B cell (primary cell): ENCODE measurements at regions not wholly inside any gene's neighbourhood (a gene's known extent, or its start where the extent isn't known, plus 50 kb on each side); places are given as distances from the start of the nearest gene placed in this dataset.
"Not testable (repeated sequence)": the region's sequence is repeated elsewhere in the genome, so short reads cannot be mapped to it uniquely, and the experiment has no call there.

Experiments used
- ATAC-seq: fragments of 200-7000 bp; cut with Tn5 transposase; one replicate; pipeline ENCODE4 v1.10.0; 2021; ENCODE audit warnings: low read depth, mild to moderate bottlenecking, moderate number of reproducible peaks, moderate library complexity
- CTCF ChIA-PET: fragments of 350-600 bp; sonication (Branson Sonifier 250); formaldehyde crosslinking; loops from one replicate; lab custom pipeline; 2021; ENCODE audit warnings: antibody characterized with exemption, inconsistent platforms; lab: Charles Lee
- POLR2A ChIA-PET: fragments of 350-600 bp; sonication (Branson Sonifier 250); formaldehyde crosslinking; loops from one replicate; lab custom pipeline; 2021; ENCODE audit warnings: antibody characterized with exemption; lab: Charles Lee
- DNase-seq: peaks from one replicate; pipeline ENCODE4 v3.0.0; 2013
- H2AFZ ChIP-seq: 2 replicates; pipeline ENCODE4 v1.6.1; 2012; ENCODE audit warnings: mild to moderate bottlenecking, low read depth, low read length; ENCODE audit not compliant: insufficient read depth, poor library complexity, severe bottlenecking
- H3K27ac ChIP-seq, 2 donors: 1 replicate in 1 of 2; 2 replicates in 1 of 2; pipeline ENCODE4 v1.5.1; 2012 to 2013; ENCODE audit warnings: low read length in 2 of 2, mild to moderate bottlenecking in 2 of 2, moderate library complexity in 1 of 2
- H3K27me3 ChIP-seq, 4 experiments: fragments of 200-600 bp in 1 of 4; sonication (generic) in 1 of 4; replicated peaks in 1 of 4; 1 replicate in 2 of 4; 2 replicates in 2 of 4; pipeline versions ENCODE4 v1.6.1 to v1.7.0; 2013 to 2016; ENCODE audit warnings: low read length in 3 of 4, mild to moderate bottlenecking in 2 of 4, mixed read lengths in 1 of 4, moderate library complexity in 1 of 4; ENCODE audit not compliant: insufficient read depth in 4 of 4, control insufficient read depth in 3 of 4; ENCODE audit errors: control extremely low read depth in 1 of 4
- H3K36me3 ChIP-seq, 2 experiments: replicated peaks in 1 of 2; 1 replicate in 1 of 2; 2 replicates in 1 of 2; pipeline versions ENCODE4 v1.6.1 to v1.7.1; 2013; ENCODE audit warnings: low read length in 1 of 2; ENCODE audit not compliant: insufficient read depth in 2 of 2, control insufficient read depth in 1 of 2; ENCODE audit errors: control extremely low read depth in 1 of 2, extremely low read depth in 1 of 2
- H3K4me1 ChIP-seq, 2 donors: fragments of 200-600 bp in 1 of 2; sonication (generic) in 1 of 2; 1 replicate in 1 of 2; 2 replicates in 1 of 2; pipeline versions ENCODE4 v1.5.1 to v1.6.1; 2013 to 2017; ENCODE audit warnings: low read length in 2 of 2; ENCODE audit not compliant: control insufficient read depth in 2 of 2, insufficient read depth in 2 of 2
- H3K4me2 ChIP-seq: replicated peaks from 2 replicates; pipeline ENCODE3; 2012; ENCODE audit warnings: mild to moderate bottlenecking, low read depth, low read length; ENCODE audit not compliant: poor library complexity, severe bottlenecking
- H3K4me3 ChIP-seq, 5 experiments: fragments of 200-600 bp in 1 of 5; sonication (generic) in 1 of 5; 1 replicate in 3 of 5; 2 replicates in 2 of 5; pipeline versions ENCODE4 v1.5.1 to v1.7.0; 2011 to 2016; ENCODE audit warnings: low read length in 4 of 5, mild to moderate bottlenecking in 4 of 5, low read depth in 2 of 5, control low read depth in 1 of 5, moderate library complexity in 1 of 5; ENCODE audit not compliant: insufficient read depth in 1 of 5; ENCODE audit errors: control extremely low read depth in 1 of 5, extremely low read depth in 1 of 5
- H3K79me2 ChIP-seq: fragments of 200-600 bp; sonication (generic); one replicate; pipeline ENCODE4 v1.6.0; 2016; ENCODE audit warnings: low read length; ENCODE audit not compliant: control insufficient read depth, insufficient read depth
- H3K9ac ChIP-seq: fragments of 200-600 bp; sonication (generic); 2 replicates; pipeline ENCODE4 v1.6.1; 2017; ENCODE audit warnings: mild to moderate bottlenecking, low read length, moderate library complexity
- H3K9me3 ChIP-seq, 3 donors: one replicate each; pipeline versions ENCODE4 v1.6.1 to v1.7.1; 2013; ENCODE audit warnings: low read length in 2 of 3; ENCODE audit not compliant: control insufficient read depth in 2 of 3, insufficient read depth in 1 of 3; ENCODE audit errors: control extremely low read depth in 1 of 3
- H4K20me1 ChIP-seq: 2 replicates; pipeline ENCODE4 v1.6.0; 2012; ENCODE audit warnings: mild to moderate bottlenecking, low read length; ENCODE audit not compliant: insufficient read depth, control insufficient read depth, poor library complexity, severe bottlenecking
- H3K27ac Mint-ChIP-seq: one replicate; pipeline ENCODE4 v1.8.0; 2021; ENCODE audit warnings: mixed read lengths
- H3K27me3 Mint-ChIP-seq: one replicate; pipeline ENCODE4 v1.8.0; 2021; ENCODE audit warnings: mixed read lengths
- H3K4me1 Mint-ChIP-seq: one replicate; pipeline ENCODE4 v1.8.0; 2021; ENCODE audit warnings: mixed read lengths
- H3K4me3 Mint-ChIP-seq: one replicate; pipeline ENCODE4 v1.8.0; 2021; ENCODE audit warnings: mixed read lengths
- H3K9me3 Mint-ChIP-seq: one replicate; pipeline ENCODE4 v1.8.0; 2022; ENCODE audit warnings: mixed read lengths; ENCODE audit not compliant: insufficient read depth
- CTCF ChIP-seq: fragments of 200-600 bp; IDR thresholded peaks from one replicate; pipeline ENCODE4 v1.8.0; 2022; ENCODE audit warnings: antibody characterized with exemption, mild to moderate bottlenecking
- EZH2 ChIP-seq: IDR thresholded peaks from 2 replicates; pipeline ENCODE4 v1.6.1; 2012; ENCODE audit warnings: borderline replicate concordance, low read depth, mild to moderate bottlenecking, moderate library complexity, low read length; ENCODE audit not compliant: insufficient read depth, poor library complexity, severe bottlenecking
- WGBS: methylation state at CpG from one replicate; pipeline ENCODE4 v1.1.5; 2013; ENCODE audit warnings: missing lambda C conversion rate; ENCODE audit not compliant: insufficient coverage; 5-methylcytosine and 5-hydroxymethylcytosine counted together
- intact Hi-C: fragments of 100-400 bp; cut with micrococcal nuclease; formaldehyde crosslinking; loops from one replicate; pipeline ENCODE4 v1.10.0; 2022

- no peak for TF ChIP-seq CTCF
- TF ChIP-seq EZH2: no peak
- no peak overlapping the region for H3K27ac ChIP-seq
- no peak overlapping the region for H3K4me3 ChIP-seq
- ChIA-PET POLR2A (no interaction called here), CTCF (no interaction called here)
- H3K36me3 ChIP-seq: no peaks in the 10 kb centered on the region
- no peaks in the 10 kb centered on the region for H3K4me1 ChIP-seq
- intact Hi-C loops: no loop called here
- Mint-ChIP-seq H3K27ac (no peak overlapping the region), H3K4me1 (no peaks in the 10 kb centered on the region), H3K27me3 (no peaks in the 10 kb centered on the region), H3K4me3 (no peak overlapping the region), H3K9me3 (no peaks in the 10 kb centered on the region)
- 100% methylated on average over 1 of the region's 4 CpGs for WGBS
- H3K9me3 ChIP-seq: peaks cover 0 to 3% (median 0%) of the 10 kb centered on the region in 3 donors
- H3K27me3 ChIP-seq: no peaks in the 10 kb centered on the region
- no peak overlapping the region for H3K9ac ChIP-seq
- H2AFZ ChIP-seq: no peak overlapping the region
- no peaks in the 10 kb centered on the region for H4K20me1 ChIP-seq
- DNase-seq (no peak), ATAC-seq (no peak)
- H3K4me2 ChIP-seq: no peak overlapping the region
- no peaks in the 10 kb centered on the region for H3K79me2 ChIP-seq
Measured at GRCh38 chr18:40148960-40149359, 1806.1 kb upstream of the PIK3C3 start.

GRCh38 chr18:40133253-40133652 is 1821.8 kb upstream of the PIK3C3 start:
- DNase-seq: no peak
- Histone ChIP-seq H3K36me3 (no peaks in the 10 kb centered on the region), H3K9me3 (no peaks in the 10 kb centered on the region), H3K4me3 (no peak overlapping the region), H3K27ac (no peak overlapping the region), H4K20me1 (no peaks in the 10 kb centered on the region), H2AFZ (no peak overlapping the region), H3K4me1 (no peaks in the 10 kb centered on the region), H3K4me2 (no peak overlapping the region), H3K9ac (no peak overlapping the region), H3K79me2 (no peaks in the 10 kb centered on the region), H3K27me3 (no peaks in the 10 kb centered on the region)
- ATAC-seq: no peak
- 100% methylated on average over 1 of the region's 2 CpGs for WGBS
- CTCF ChIA-PET: no interaction called here
- no peak overlapping the region for H3K4me3 Mint-ChIP-seq
- no peaks in the 10 kb centered on the region for H3K27me3 Mint-ChIP-seq
- H3K27ac Mint-ChIP-seq: no peak overlapping the region
- peaks cover 15% of the 10 kb centered on the region for H3K9me3 Mint-ChIP-seq
- no peak for TF ChIP-seq CTCF
- TF ChIP-seq EZH2: no peak
- H3K4me1 Mint-ChIP-seq: no peaks in the 10 kb centered on the region
- POLR2A ChIA-PET: no interaction called here
- intact Hi-C loops: no loop called here

- CTCF ChIA-PET: not testable (repeated sequence)
- no CpG with 5 or more reads among the region's 4 CpGs for WGBS
Measured at GRCh38 chr18:40132438-40132837, 1822.6 kb upstream of the PIK3C3 start.

More at GRCh38 chr18:40132438-40132837, 1822.6 kb upstream of the PIK3C3 start:
- H3K79me2 ChIP-seq, H3K27me3 Mint-ChIP-seq, H3K27ac Mint-ChIP-seq, H2AFZ ChIP-seq, H3K27ac ChIP-seq, H3K4me3 ChIP-seq, H3K4me2 ChIP-seq, H3K36me3 ChIP-seq, ATAC-seq, H3K9ac ChIP-seq, intact Hi-C loops, H3K27me3 ChIP-seq, H3K9me3 ChIP-seq, H4K20me1 ChIP-seq, DNase-seq, POLR2A ChIA-PET, H3K4me1 Mint-ChIP-seq, H3K4me1 ChIP-seq, H3K4me3 Mint-ChIP-seq: not testable (repeated sequence)
- peaks cover 17% of the 10 kb centered on the region for H3K9me3 Mint-ChIP-seq
